ENCODE measurements at regions not wholly inside any gene's neighbourhood (a gene's known extent, or its start where the extent isn't known, plus 50 kb on each side); places are given as distances from the start of the nearest gene placed in this dataset.
"Not testable (repeated sequence)": the region's sequence is repeated elsewhere in the genome, so short reads cannot be mapped to it uniquely, and the experiment has no call there.

DNA sequence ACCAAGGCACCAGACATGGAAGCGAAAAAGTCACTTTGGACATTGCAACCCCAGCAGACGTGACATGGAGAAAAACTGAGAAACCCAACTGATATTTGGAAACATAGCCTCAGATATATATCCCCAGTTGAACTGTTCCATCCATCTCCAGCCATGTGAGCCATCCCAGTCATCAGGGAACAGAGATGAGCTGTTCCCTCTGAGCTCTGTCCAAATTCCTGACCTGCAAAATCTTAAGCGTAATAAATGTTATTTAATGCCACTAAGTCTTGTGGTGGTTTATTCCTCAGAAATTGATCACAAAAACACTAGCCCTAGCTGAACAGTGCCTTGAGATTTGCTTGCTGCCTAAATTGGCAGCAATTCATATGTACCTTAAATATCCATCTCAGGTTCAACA, 182.8 kb downstream of the NRP2 start:
- no peak overlapping the region for H3K27ac ChIP-seq (ENCODE audit: low read depth, low read length)
- H3K27me3 ChIP-seq (ENCODE audit: control insufficient read depth, insufficient read depth, low read length), result no peaks in the 10 kb centered on the region
- H3K4me1 ChIP-seq (ENCODE audit: control insufficient read depth, insufficient read depth, low read length), result no peaks in the 10 kb centered on the region
- H3K9ac ChIP-seq (ENCODE audit: low read length), result no peak overlapping the region
- no peak overlapping the region for H3K4me3 ChIP-seq (ENCODE audit: low read depth, low read length)
- H3K36me3 ChIP-seq (ENCODE audit: control insufficient read depth, insufficient read depth, low read length), result no peaks in the 10 kb centered on the region
- no peaks in the 10 kb centered on the region for H3K9me3 ChIP-seq (ENCODE audit: control insufficient read depth, insufficient read depth, low read depth, low read length)

DNA sequence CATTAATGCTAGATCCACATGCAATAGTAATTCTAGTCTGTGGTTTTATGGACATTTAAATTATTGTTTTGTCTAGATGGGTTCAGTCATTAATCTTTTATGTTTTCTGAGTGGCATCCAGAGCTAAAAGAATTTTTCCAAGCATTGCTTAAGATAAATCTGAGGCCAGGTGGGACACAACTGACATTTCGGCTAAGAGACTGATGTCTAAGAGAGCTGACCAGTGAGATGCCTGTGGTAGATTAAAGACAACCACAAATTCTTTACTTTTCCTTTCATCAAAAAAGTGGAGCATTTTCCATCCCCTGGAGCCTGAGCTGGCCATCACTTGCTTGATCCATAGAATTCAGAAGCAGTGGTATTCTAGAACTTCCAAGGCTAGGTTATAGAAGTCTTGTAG, 182.2 kb downstream of the NRP2 start:
- no peaks in the 10 kb centered on the region for H3K36me3 ChIP-seq (ENCODE audit: control insufficient read depth, insufficient read depth, low read length)
- no peaks in the 10 kb centered on the region for H3K9me3 ChIP-seq (ENCODE audit: control insufficient read depth, insufficient read depth, low read depth, low read length)
- no peaks in the 10 kb centered on the region for H3K4me1 ChIP-seq (ENCODE audit: control insufficient read depth, insufficient read depth, low read length)
- no peak overlapping the region for H3K9ac ChIP-seq (ENCODE audit: low read length)
- no peak overlapping the region for H3K4me3 ChIP-seq (ENCODE audit: low read depth, low read length)
- H3K27me3 ChIP-seq (ENCODE audit: control insufficient read depth, insufficient read depth, low read length), result no peaks in the 10 kb centered on the region
- H3K27ac ChIP-seq (ENCODE audit: low read depth, low read length), result no peak overlapping the region

DNA sequence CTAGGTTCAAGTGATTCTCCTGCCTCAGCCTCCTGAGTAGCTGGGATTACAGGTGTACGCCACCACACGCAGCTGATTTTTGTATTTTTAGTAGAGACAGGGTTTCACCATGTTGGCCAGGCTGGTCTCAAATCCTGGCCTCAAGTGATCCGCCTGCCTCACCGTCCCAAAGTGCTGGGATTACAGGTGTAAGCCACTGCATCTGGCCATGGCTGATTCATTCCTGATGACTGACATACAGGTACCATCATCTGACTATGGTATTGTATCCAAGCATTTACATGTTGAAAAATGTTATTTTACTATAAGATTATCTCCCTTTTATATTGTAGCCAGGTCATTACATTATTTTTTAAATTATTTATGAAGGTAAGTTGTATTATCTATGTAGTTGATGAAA, 180.5 kb downstream of the NRP2 start:
- not testable (repeated sequence) for H3K4me1 ChIP-seq (ENCODE audit: control insufficient read depth, insufficient read depth, low read length); H3K27ac ChIP-seq (ENCODE audit: low read depth, low read length); H3K9ac ChIP-seq (ENCODE audit: low read length); H3K9me3 ChIP-seq (ENCODE audit: control insufficient read depth, insufficient read depth, low read depth, low read length); H3K4me3 ChIP-seq (ENCODE audit: low read depth, low read length); H3K36me3 ChIP-seq (ENCODE audit: control insufficient read depth, insufficient read depth, low read length); H3K27me3 ChIP-seq (ENCODE audit: control insufficient read depth, insufficient read depth, low read length)

DNA sequence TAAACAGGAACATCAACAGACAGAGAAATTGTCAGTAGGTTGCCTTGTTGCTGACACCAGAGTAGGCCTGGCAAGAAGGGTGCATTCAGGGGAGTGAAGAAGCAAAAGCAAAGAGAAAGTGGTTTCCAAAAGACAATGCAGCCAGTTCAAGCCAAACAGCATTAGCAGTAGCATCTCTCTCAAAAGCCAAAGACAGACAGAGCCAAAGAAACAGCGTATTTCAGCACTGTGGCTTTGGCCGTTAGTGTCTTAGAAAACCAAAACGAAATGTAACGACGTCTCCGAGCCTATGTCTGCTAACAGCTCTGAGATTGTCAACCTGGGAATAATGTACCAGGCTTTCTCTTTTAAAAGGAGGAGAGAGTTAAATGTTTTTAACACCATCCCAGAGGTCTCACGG, 178.6 kb downstream of the NRP2 start:
- H3K36me3 ChIP-seq (ENCODE audit: control insufficient read depth, insufficient read depth, low read length), result no peaks in the 10 kb centered on the region
- H3K27me3 ChIP-seq (ENCODE audit: control insufficient read depth, insufficient read depth, low read length), result no peaks in the 10 kb centered on the region
- H3K9me3 ChIP-seq (ENCODE audit: control insufficient read depth, insufficient read depth, low read depth, low read length), result no peaks in the 10 kb centered on the region
- H3K4me3 ChIP-seq (ENCODE audit: low read depth, low read length), result no peak overlapping the region
- no peak overlapping the region for H3K9ac ChIP-seq (ENCODE audit: low read length)
- no peaks in the 10 kb centered on the region for H3K4me1 ChIP-seq (ENCODE audit: control insufficient read depth, insufficient read depth, low read length)
- no peak overlapping the region for H3K27ac ChIP-seq (ENCODE audit: low read depth, low read length)

DNA sequence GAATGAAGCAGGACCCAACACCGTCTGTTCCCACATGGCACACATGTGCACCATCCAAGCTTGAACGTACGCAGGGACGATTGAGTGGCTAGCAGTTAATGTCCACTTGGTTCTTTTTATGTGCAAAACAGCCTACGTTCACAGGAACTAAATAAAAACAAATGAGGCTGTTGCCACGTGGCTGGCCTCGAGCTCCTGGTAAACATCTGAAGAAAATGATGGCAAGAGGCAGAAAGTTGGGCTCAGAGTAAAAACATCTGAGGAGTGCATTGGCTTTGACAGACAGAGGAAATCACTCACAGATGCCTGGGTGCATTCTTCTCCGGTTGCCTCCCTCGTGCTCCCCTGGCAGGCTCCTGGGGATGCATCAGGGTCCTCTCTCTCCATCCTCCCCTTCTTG, 177.9 kb downstream of the NRP2 start:
- no peaks in the 10 kb centered on the region for H3K27me3 ChIP-seq (ENCODE audit: control insufficient read depth, insufficient read depth, low read length)
- H3K9ac ChIP-seq (ENCODE audit: low read length), result no peak overlapping the region
- no peak overlapping the region for H3K4me3 ChIP-seq (ENCODE audit: low read depth, low read length)
- no peaks in the 10 kb centered on the region for H3K9me3 ChIP-seq (ENCODE audit: control insufficient read depth, insufficient read depth, low read depth, low read length)
- H3K4me1 ChIP-seq (ENCODE audit: control insufficient read depth, insufficient read depth, low read length), result no peaks in the 10 kb centered on the region
- no peak overlapping the region for H3K27ac ChIP-seq (ENCODE audit: low read depth, low read length)
- H3K36me3 ChIP-seq (ENCODE audit: control insufficient read depth, insufficient read depth, low read length), result no peaks in the 10 kb centered on the region

DNA sequence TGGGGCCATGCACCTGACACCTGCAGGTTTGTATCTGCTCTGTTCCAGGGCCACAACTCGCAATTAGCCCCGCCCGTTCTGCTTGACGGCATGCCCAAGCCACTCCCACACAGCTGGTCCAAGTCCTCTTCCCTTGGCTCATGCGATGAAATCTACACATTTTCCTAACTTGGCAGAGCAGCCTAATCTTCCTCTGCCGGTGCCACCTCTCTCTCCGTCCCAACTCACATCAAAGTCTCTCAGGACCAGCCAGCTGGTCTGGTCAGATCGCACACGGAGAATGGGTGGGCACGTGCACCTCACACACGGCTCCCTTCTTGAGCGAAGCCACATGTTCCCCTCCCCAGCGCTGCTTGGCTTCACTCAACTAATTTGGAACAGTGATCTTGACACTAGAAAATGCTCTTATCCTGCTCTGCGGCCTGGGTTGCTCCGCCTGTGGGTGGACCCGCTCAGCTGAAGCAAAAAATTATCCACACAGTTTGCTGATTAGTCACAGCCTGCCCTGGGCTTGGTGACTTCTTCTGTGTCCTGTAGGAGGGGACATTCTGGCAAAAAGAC, 176.7 kb downstream of the NRP2 start:
- H3K27me3 ChIP-seq (ENCODE audit: control insufficient read depth, insufficient read depth, low read length), result no peaks in the 10 kb centered on the region
- H3K36me3 ChIP-seq (ENCODE audit: control insufficient read depth, insufficient read depth, low read length), result no peaks in the 10 kb centered on the region

DNA sequence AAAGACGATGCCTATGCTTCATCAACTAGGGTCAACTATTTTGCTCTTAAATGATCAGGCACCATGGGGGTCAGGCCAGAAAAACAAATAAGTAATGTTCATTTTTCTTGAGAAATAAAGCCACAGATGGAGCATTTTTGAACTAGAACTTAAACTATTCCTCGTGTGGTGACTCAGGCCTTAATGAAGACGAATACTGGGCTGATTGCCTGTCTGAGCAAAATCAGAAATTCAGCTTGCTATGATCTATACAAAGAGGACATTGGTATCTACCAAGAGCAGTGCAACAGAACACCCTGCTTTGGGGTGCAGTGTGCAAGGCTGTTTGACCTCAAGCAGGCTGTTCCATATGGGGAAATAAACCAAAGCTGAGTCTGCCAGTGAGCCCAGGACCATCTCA, 176.0 kb downstream of the NRP2 start:
- Histone ChIP-seq H3K36me3 (ENCODE audit: control insufficient read depth, insufficient read depth, low read length) (no peaks in the 10 kb centered on the region), H3K4me3 (ENCODE audit: low read depth, low read length) (no peak overlapping the region), H3K4me1 (ENCODE audit: control insufficient read depth, insufficient read depth, low read length) (no peaks in the 10 kb centered on the region), H3K27me3 (ENCODE audit: control insufficient read depth, insufficient read depth, low read length) (no peaks in the 10 kb centered on the region), H3K27ac (ENCODE audit: low read depth, low read length) (no peak overlapping the region), H3K9ac (ENCODE audit: low read length) (no peak overlapping the region), H3K9me3 (ENCODE audit: control insufficient read depth, insufficient read depth, low read depth, low read length) (peaks cover 9% of the 10 kb centered on the region)

More for the DNA sequence above, 176.7 kb downstream of the NRP2 start:
- H3K9ac ChIP-seq (ENCODE audit: low read length), result no peak overlapping the region
- 0 out of 2 replicates have a peak, but pooled peaks cover 6% of the 10 kb centered on the region for H3K9me3 ChIP-seq (ENCODE audit: control insufficient read depth, insufficient read depth, low read depth, low read length)
- no peak overlapping the region for H3K27ac ChIP-seq (ENCODE audit: low read depth, low read length)
- no peaks in the 10 kb centered on the region for H3K4me1 ChIP-seq (ENCODE audit: control insufficient read depth, insufficient read depth, low read length)
- no peak overlapping the region for H3K4me3 ChIP-seq (ENCODE audit: low read depth, low read length)

DNA sequence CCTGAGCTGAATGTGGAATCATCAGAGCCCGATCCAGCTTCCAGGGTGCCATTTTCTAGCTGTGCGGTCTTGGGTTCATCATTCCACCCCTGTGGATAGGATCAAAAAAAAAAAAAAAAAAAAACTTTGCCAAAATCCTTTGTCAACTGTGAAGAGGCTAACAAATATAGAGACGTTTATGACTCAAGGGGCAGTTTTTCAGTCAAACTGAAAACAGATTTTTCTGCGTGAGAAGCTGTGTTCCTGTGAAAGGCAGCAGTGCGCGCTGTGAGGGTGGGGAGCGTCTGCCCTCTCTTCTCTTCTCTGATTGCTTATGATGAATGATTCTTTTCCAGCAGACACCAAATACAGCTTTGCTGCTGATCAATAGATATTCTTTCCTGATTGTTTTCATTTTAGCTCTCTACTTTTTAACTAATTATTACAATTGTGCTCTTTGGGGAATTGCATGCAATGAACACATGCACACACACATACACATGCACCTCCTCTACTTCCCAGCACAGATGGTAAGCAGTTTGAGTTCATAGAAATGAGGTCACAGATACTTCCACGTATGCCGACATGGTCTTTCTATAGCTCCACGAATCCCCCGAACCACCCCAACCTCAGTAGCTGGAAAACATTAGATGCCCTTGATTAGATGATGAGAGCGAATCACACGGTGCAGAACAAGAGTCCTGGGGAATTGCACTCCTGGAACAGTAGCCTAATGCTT, 175.4 kb downstream of the NRP2 start:
- no peaks in the 10 kb centered on the region for H3K36me3 ChIP-seq (ENCODE audit: control insufficient read depth, insufficient read depth, low read length)
- no peak overlapping the region for H3K4me3 ChIP-seq (ENCODE audit: low read depth, low read length)
- H3K9ac ChIP-seq (ENCODE audit: low read length), result no peak overlapping the region
- peaks cover 3% of the 10 kb centered on the region; the same call in 1 of the 2 replicates for H3K4me1 ChIP-seq (ENCODE audit: control insufficient read depth, insufficient read depth, low read length)
- H3K27ac ChIP-seq (ENCODE audit: low read depth, low read length), result no peak overlapping the region
- no peaks in the 10 kb centered on the region for H3K27me3 ChIP-seq (ENCODE audit: control insufficient read depth, insufficient read depth, low read length)
- peaks cover 9% of the 10 kb centered on the region for H3K9me3 ChIP-seq (ENCODE audit: control insufficient read depth, insufficient read depth, low read depth, low read length)

DNA sequence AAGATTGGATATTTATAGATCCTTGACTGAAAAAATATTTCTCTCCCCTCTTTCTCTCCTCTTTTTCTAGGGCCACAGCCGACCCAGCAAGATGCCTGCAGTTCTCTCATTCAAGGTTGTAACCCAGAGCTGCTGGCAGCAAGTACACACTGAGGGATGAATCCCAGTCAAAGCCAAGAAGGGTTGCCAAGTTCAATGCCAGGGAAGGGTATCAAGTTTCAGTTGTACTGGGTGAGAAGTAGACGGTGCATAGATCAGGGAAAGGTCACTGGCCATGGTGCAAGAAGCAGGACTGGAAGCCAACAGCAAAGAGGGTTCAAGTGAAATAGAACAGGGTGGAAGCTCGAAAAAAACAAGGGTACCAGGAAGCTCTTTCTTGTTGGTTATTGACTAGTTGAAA, 170.2 kb downstream of the NRP2 start:
- no peak overlapping the region for H3K4me3 ChIP-seq (ENCODE audit: low read depth, low read length)
- peaks cover 3% of the 10 kb centered on the region; the same call in 1 of the 2 replicates for H3K4me1 ChIP-seq (ENCODE audit: control insufficient read depth, insufficient read depth, low read length)
- H3K27me3 ChIP-seq (ENCODE audit: control insufficient read depth, insufficient read depth, low read length), result no peaks in the 10 kb centered on the region
- peaks cover 9% of the 10 kb centered on the region for H3K9me3 ChIP-seq (ENCODE audit: control insufficient read depth, insufficient read depth, low read depth, low read length)
- no peak overlapping the region for H3K27ac ChIP-seq (ENCODE audit: low read depth, low read length)
- no peak overlapping the region for H3K9ac ChIP-seq (ENCODE audit: low read length)
- H3K36me3 ChIP-seq (ENCODE audit: control insufficient read depth, insufficient read depth, low read length), result no peaks in the 10 kb centered on the region

DNA sequence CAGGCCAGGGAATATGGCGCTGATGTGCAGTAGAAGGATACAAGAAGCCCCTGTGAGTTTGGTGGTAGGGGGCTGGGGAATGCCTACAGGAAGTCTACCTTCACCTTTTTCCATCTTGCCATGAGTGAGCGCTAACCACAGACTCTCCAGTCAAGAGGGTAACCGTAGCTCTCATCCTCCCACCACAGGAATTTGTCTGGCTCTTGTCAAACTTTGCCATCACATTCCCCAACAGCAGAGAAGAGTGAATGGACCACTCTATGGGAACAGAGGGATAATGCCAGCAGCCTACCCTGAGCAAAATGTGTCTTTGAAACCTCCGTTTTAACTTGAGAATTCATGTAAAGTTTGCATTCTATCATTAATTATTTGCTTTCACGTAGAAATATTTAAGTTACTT, 168.3 kb downstream of the NRP2 start:
- Histone ChIP-seq H3K27me3 (ENCODE audit: control insufficient read depth, insufficient read depth, low read length) (no peaks in the 10 kb centered on the region), H3K4me3 (ENCODE audit: low read depth, low read length) (no peak overlapping the region), H3K36me3 (ENCODE audit: control insufficient read depth, insufficient read depth, low read length) (no peaks in the 10 kb centered on the region), H3K27ac (ENCODE audit: low read depth, low read length) (no peak overlapping the region), H3K4me1 (ENCODE audit: control insufficient read depth, insufficient read depth, low read length) (peaks cover 3% of the 10 kb centered on the region; the same call in 1 of the 2 replicates), H3K9me3 (ENCODE audit: control insufficient read depth, insufficient read depth, low read depth, low read length) (peaks cover 9% of the 10 kb centered on the region), H3K9ac (ENCODE audit: low read length) (no peak overlapping the region)

DNA sequence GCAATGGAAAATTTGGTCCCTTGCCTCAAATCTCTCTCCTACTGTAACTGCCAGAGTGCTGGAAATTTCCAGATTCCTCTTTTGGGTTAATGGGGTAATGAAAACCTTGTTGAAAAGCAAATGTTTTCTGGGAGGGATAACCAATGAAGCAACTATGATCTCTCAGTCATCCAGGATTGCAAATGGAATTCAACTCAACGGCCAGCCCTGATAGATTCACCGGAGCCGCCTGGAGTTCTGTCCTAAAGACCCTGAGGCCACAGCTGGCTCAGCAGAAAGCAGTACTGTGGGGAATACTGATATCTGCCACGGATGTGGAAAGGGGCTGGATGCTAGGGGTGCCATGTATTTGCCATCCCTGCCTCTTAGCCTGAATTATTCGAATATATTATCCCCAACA, 167.8 kb downstream of the NRP2 start:
- Histone ChIP-seq H3K9ac (ENCODE audit: low read length) (no peak overlapping the region), H3K4me1 (ENCODE audit: control insufficient read depth, insufficient read depth, low read length) (peaks cover 3% of the 10 kb centered on the region; the same call in 1 of the 2 replicates), H3K27ac (ENCODE audit: low read depth, low read length) (no peak overlapping the region), H3K27me3 (ENCODE audit: control insufficient read depth, insufficient read depth, low read length) (no peaks in the 10 kb centered on the region), H3K36me3 (ENCODE audit: control insufficient read depth, insufficient read depth, low read length) (no peaks in the 10 kb centered on the region), H3K9me3 (ENCODE audit: control insufficient read depth, insufficient read depth, low read depth, low read length) (peaks cover 9% of the 10 kb centered on the region), H3K4me3 (ENCODE audit: low read depth, low read length) (no peak overlapping the region)

All from HUES6 (cell line).